K562 (cell line): ENCODE measurements at regions not wholly inside any gene's neighbourhood (a gene's known extent, or its start where the extent isn't known, plus 50 kb on each side); places are given as distances from the start of the nearest gene placed in this dataset.

Source experiments
- ATF7 ChIP-seq: fragments of 450-650 bp; IDR thresholded peaks from 2 replicates; pipeline ENCODE4 v1.7.1; 2014; ENCODE audit warnings: mild to moderate bottlenecking, moderate library complexity
- BRCA1 ChIP-seq, 2 experiments: fragments of 450-650 bp in 1 of 2; sonication (generic) in 1 of 2; formaldehyde crosslinking in 1 of 2; IDR thresholded peaks; 2 replicates each; pipeline versions ENCODE4 v1.5.0 to v1.6.1; 2017 to 2020; ENCODE audit warnings: mild to moderate bottlenecking in 1 of 2, missing genetic modification reagents in 1 of 2
- ZNF174 ChIP-seq: fragments of 250-450 bp; sonication (Bioruptor Pico); IDR thresholded peaks from 2 replicates; pipeline ENCODE4 v1.4.0; 2020; ENCODE audit warnings: mild to moderate bottlenecking

- TF ChIP-seq ZNF174 (no peak), ATF7 (peak; percentile 11; the same call in 1 of the 2 replicates), BRCA1 (IDR thresholded peaks at IDR 0.05) (no peak), BRCA1 (CRISPR knock-in tag; IDR thresholded peaks at IDR 0.05) (no peak)
These were observed 351.4 kb downstream of the LPIN1 start for GRCh38 chr2:12097859-12098258.
